Jurkat, Clone E6-1 (cell line): ENCODE measurements at regions not wholly inside any gene's neighbourhood (a gene's known extent, or its start where the extent isn't known, plus 50 kb on each side); places are given as distances from the start of the nearest gene placed in this dataset.

Experiments
- DNase-seq: peaks from one replicate; pipeline ENCODE4 v3.0.0-alpha.2; 2011; ENCODE audit warnings: low read depth, low spot score
- H3K4me3 ChIP-seq: 2 replicates; pipeline ENCODE4 v1.5.1; 2011; ENCODE audit warnings: mild to moderate bottlenecking, low read length, control low read depth, moderate library complexity

DNA sequence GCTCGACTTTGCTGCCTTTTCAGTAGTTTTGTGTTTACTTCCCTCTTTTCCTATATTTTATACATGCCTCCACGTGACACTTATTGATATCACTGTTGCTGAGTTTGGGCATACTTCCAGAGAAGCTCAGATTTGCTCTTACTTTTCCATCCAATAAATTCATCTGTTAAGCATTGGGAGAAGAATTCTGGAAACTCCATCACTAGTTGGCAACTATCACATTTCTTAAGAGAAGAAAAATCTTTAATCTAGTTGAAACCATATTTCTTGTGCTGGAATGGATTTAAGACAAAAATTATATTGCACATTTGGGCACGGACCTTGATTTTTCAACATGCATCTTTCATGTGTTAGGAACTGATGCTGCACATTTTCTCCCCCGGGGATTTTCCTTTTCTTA, 52.6 kb upstream of the CPO start:
- no peak for DNase-seq
- H3K4me3 ChIP-seq, result no peak overlapping the region

- H3K4me3 ChIP-seq, result no peak overlapping the region
- DNase-seq, result no peak
Observed at GRCh38 chr2:206887745-206888144, 51.6 kb upstream of the CPO start.
